ENCODE measurements at regions not wholly inside any gene's neighbourhood (a gene's known extent, or its start where the extent isn't known, plus 50 kb on each side); places are given as distances from the start of the nearest gene placed in this dataset.
"Not testable (repeated sequence)": the region's sequence is repeated elsewhere in the genome, so short reads cannot be mapped to it uniquely, and the experiment has no call there.

DNA sequence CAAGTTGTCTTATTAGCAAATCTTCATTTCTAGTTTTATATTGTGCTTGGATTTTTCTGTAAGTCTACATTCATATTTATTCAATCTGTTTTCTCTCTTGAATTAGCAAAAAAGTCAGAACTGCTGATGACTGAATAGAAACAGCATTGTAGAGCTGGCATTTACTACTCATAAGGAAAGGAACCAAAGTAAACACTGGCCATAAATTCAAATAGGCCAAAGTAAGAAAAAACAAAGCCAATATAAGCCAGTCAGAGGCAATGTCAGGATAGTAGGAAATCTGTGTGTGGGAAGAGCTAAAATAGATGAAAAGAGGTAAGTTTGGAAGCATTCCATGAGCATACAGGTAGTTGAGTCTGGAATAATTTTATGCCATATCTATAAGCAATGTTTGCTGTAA lies 307.2 kb upstream of the SLITRK3 start:
- TF ChIP-seq EP300 (IDR thresholded peaks at IDR 0.05) (no peak), POLR2A (IDR thresholded peaks at IDR 0.05) (no peak)
- TF ChIP-seq, protein P1, sequence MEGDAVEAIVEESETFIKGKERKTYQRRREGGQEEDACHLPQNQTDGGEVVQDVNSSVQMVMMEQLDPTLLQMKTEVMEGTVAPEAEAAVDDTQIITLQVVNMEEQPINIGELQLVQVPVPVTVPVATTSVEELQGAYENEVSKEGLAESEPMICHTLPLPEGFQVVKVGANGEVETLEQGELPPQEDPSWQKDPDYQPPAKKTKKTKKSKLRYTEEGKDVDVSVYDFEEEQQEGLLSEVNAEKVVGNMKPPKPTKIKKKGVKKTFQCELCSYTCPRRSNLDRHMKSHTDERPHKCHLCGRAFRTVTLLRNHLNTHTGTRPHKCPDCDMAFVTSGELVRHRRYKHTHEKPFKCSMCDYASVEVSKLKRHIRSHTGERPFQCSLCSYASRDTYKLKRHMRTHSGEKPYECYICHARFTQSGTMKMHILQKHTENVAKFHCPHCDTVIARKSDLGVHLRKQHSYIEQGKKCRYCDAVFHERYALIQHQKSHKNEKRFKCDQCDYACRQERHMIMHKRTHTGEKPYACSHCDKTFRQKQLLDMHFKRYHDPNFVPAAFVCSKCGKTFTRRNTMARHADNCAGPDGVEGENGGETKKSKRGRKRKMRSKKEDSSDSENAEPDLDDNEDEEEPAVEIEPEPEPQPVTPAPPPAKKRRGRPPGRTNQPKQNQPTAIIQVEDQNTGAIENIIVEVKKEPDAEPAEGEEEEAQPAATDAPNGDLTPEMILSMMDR (IDR thresholded peaks at IDR 0.05) = no peak
- Histone ChIP-seq H3K36me3 (no peaks in the 10 kb centered on the region), H3K4me3 (no peak overlapping the region), H3K27me3 (no peaks in the 10 kb centered on the region), H3K9me3 (peaks cover 0 to 8% (median 0%) of the 10 kb centered on the region in 4 donors), H3K4me1 (no peaks in the 10 kb centered on the region), H3K27ac (no peak overlapping the region)
- DNase-seq (ENCODE audit: low spot score in 2 of 2) = no peak

DNA sequence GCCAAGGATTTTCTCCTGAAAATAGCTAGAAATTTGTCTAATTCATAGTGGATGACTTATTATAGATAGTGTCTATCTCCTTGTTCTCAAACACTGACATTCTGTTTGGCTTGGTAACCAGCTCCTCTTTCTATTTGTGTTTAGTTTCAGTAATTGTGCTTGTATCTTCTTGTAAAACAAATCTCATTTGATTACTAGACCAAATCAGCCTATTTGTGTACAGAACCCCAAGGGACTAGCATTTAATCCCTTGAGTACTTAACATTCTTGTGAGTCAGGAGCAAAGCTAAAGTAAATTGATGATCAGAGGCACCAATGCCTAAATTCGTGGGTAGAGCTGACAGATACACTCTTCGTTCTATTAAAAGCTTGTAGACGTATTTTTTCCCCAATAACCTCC lies 306.5 kb upstream of the SLITRK3 start:
- no peaks in the 10 kb centered on the region for H3K4me1 ChIP-seq
- H3K36me3 ChIP-seq = no peaks in the 10 kb centered on the region
- no peak for DNase-seq (ENCODE audit: low spot score in 2 of 2)
- no peak overlapping the region for H3K27ac ChIP-seq
- TF ChIP-seq, protein P1 (IDR thresholded peaks at IDR 0.05) = no peak
- TF ChIP-seq POLR2A (IDR thresholded peaks at IDR 0.05) (no peak), EP300 (IDR thresholded peaks at IDR 0.05) (no peak)
- WGBS, 2 donors = 60 to 62% methylated on average over 3 of the region's 3 CpGs
- no peaks in the 10 kb centered on the region for H3K27me3 ChIP-seq
- peaks cover 0 to 8% (median 0%) of the 10 kb centered on the region in 4 donors for H3K9me3 ChIP-seq
- no peak overlapping the region for H3K4me3 ChIP-seq

DNA sequence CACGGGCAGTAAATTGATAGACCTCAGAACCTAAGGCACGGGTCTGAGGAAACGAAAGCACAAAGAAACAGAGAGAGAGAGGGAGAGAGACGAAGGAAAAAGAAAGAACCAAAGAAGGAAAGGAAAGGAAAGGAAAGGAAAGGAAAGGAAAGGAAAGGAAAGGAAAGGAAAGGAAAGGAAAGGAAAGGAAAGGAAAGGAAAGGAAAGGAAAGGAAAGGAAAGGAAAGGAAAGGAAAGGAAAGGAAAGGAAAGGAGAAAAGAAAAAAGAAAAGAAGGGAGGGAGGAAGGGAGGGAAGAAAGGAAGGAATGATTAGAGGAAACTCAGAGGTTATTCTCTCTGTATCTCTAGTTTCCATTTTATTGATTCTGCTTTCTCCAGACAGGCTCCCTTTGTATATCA lies 302.6 kb upstream of the SLITRK3 start:
- WGBS, 2 donors = 83 to 88% methylated on average over 4 of the region's 4 CpGs
- not testable (repeated sequence) for H3K9me3 ChIP-seq, H3K4me3 ChIP-seq

DNA sequence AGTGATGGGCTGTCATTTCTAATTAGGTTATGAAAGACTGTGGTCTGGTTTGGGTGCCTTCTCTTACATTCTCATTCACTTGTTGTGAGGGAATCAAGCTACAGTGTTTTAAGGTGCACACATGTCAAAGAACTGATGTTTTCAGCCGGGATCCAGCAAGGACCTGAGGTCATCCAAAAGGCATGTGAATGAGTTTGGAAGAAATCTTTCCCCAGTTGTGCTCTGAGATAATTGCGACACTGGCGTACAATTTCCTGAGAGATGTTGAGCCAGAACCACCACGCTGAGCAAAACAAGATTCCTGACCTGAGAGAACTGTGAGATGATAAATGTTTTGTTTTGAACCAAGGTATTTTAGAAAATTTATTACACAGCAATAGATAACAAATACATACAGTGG lies 295.3 kb upstream of the SLITRK3 start:
- Histone ChIP-seq H3K27ac (no peak overlapping the region), H3K36me3 (no peaks in the 10 kb centered on the region), H3K9me3 (no peaks in the 10 kb centered on the region), H3K4me3 (no peak overlapping the region), H3K27me3 (no peaks in the 10 kb centered on the region), H3K4me1 (no peaks in the 10 kb centered on the region)
- 48 to 68% methylated on average over 4 of the region's 4 CpGs for WGBS, 2 donors
- DNase-seq (ENCODE audit: low spot score in 2 of 2) = no peak
- TF ChIP-seq POLR2A (IDR thresholded peaks at IDR 0.05) = no peak
- TF ChIP-seq, protein P1 (IDR thresholded peaks at IDR 0.05) = no peak
- no peak for TF ChIP-seq EP300 (IDR thresholded peaks at IDR 0.05)

More for the DNA sequence above, 302.6 kb upstream of the SLITRK3 start:
- not testable (repeated sequence) for H3K27ac ChIP-seq; H3K4me1 ChIP-seq; H3K27me3 ChIP-seq; DNase-seq (ENCODE audit: low spot score in 2 of 2); H3K36me3 ChIP-seq

DNA sequence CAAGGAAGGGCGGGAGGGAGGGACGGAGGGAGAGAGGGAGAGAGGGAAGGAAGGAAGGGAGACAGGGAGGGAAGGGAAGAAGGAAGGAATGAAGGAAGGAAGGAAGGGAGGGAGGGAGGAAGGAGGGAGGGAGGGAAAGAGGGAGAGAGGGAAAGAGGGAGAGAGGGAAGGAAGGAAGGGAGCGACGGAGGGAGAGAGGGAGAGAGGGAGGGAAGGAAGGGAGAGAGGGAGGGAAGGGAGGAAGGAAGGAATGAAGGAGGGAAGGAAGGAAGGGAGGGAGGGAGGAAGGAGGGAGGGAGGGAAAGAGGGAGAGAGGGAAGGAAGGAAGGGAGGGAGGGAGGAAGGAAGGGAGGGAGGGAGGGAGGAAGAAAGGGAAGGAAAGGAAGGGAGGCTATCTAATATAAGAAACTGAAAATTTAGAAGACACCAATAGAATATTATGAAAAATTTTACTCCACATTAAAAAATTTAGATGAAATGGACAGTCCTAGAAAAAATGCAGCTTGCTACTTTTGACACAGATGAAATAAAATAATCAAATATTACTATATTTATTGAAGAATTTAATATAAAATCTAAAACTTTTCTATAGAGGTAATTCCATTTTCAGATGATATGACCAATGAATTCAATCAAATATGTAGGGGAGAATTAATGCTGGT lies 280.3 kb upstream of the SLITRK3 start:
- Histone ChIP-seq H3K4me3 (no peak overlapping the region), H3K36me3 (no peaks in the 10 kb centered on the region), H3K9me3 (peaks cover 0 to 19% (median 5%) of the 10 kb centered on the region in 4 donors), H3K4me1 (no peaks in the 10 kb centered on the region), H3K27me3 (no peaks in the 10 kb centered on the region), H3K27ac (no peak overlapping the region)
- TF ChIP-seq, protein P1 (IDR thresholded peaks at IDR 0.05) = no peak
- no peak for TF ChIP-seq EP300 (IDR thresholded peaks at IDR 0.05)
- TF ChIP-seq POLR2A (IDR thresholded peaks at IDR 0.05) = no peak
- DNase-seq (ENCODE audit: low spot score in 2 of 2) = no peak
- 94 to 96% methylated on average over 4 of the region's 4 CpGs for WGBS, 2 donors

DNA sequence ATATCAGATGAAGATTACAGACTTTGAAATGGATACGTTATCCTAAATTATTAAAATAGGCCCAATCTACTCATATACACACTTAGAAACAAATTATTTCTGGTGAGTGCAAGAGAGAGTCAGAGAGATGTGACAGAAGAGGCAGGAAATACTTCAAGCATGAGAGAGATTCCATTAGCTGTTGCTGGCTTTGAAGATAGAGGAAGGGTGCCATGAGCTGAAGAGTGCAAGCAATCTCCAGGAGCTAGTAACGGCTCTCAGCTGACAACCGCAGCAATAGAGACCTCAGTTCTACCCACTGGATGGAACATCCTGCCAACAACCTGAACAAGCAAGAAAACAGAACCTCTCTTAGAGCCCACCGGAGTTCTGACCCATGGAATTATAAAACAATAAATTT lies 270.7 kb upstream of the SLITRK3 start:
- no peak for DNase-seq (ENCODE audit: low spot score in 2 of 2)

More for the DNA sequence above, 270.7 kb upstream of the SLITRK3 start:
- no peaks in the 10 kb centered on the region for H3K4me1 ChIP-seq
- no peaks in the 10 kb centered on the region for H3K27me3 ChIP-seq
- H3K4me3 ChIP-seq = no peak overlapping the region
- H3K27ac ChIP-seq = no peak overlapping the region
- no peaks in the 10 kb centered on the region for H3K9me3 ChIP-seq
- TF ChIP-seq EP300 (IDR thresholded peaks at IDR 0.05) (no peak), POLR2A (IDR thresholded peaks at IDR 0.05) (no peak)
- TF ChIP-seq, protein P1 (IDR thresholded peaks at IDR 0.05) = no peak
- H3K36me3 ChIP-seq = no peaks in the 10 kb centered on the region
- WGBS, 2 donors = 87 to 89% methylated on average over 4 of the region's 4 CpGs

Measured in tibial nerve (tissue), 4 donors.